Epithelial cell of prostate (primary cell): ENCODE measurements at regions not wholly inside any gene's neighbourhood (a gene's known extent, or its start where the extent isn't known, plus 50 kb on each side); places are given as distances from the start of the nearest gene placed in this dataset.
"Not testable (repeated sequence)": the region's sequence is repeated elsewhere in the genome, so short reads cannot be mapped to it uniquely, and the experiment has no call there.

Experiments
- DNase-seq: peaks from one replicate; pipeline ENCODE4 v3.0.0-alpha.2; 2011; ENCODE audit warnings: low read depth, low spot score
- H3K27ac ChIP-seq: fragments of 450-650 bp; 2 replicates; pipeline ENCODE4 v1.5.1; 2017; ENCODE audit warnings: mild to moderate bottlenecking

DNA sequence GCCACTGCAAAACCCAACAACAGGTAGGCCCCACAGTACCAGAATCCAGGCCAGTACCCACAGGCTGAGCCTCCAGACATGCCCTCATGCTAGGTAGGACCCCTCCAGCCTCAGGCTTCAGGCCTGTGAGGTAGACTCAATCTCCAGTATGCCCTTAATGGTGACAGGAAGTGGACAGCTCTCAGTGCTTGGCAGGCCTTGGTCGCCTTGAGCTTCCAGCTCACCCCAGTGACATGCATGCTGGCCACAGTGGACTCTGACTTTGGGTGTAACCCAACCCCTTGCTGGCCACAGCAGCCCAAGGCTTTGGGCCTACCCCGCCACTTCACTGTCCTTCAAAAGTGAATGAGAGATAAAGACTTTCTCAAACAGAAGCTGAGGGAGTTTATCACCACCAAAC lies 324.2 kb downstream of the ANTXR2 start:
- H3K27ac ChIP-seq = no peak overlapping the region
- no peak for DNase-seq

DNA sequence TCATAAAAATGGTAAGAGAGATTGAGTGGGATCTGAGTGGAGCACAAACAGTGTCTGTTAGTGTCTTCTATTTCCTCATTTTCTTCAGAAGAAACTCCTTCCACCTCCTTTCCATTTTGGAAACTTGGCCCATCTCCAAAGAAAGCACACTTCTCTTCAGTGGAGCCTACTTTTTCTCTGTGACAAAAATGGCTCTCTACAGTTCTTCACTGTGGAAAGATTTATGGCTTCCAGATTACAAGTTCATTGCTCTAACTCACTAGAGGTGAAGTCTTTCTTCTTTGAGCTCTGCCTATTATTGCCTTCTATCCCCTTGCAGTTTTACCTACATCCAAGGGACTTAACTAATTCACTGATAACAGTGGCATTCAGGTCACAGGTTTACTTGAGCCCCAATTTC lies 325.8 kb downstream of the ANTXR2 start:
- no peak overlapping the region for H3K27ac ChIP-seq
- DNase-seq = no peak

DNA sequence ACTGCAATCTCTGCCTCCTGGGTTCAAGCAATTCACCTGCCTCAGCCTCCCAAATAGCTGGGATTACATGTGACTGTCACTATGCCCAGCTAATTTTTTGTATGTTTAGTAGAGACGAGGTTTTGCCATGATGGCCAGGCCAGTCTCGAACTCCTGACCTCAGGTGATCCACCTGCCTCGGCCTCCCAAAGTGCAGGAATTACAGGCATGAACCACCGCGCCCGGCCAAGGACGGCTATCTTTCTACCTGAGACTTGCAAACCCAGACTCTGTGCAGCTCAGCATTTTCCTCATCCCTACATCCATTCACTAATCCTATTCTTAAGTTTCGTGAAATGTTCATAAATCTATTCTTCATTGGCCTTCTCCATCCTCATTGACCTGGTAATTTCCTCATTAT lies 330.0 kb downstream of the ANTXR2 start:
- no peak for DNase-seq

DNA sequence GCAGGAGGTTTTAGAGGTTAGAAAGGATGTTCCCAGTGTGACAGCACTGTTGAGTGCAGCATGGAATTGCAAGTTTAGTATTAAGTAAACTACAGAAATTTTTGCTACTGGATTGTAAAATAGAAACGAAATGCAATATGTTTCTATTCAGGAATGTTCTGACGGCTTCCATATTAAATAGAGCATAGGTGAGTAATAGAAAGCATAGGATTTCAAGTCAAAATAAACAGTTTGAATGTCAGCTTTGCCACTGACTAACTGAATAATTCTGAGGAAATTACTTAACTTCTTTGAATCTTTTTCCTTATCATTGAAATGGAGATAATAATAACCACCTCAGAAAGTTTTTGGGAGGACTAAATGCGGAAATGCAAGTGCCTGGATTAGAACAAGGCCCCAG lies 331.9 kb upstream of the GK2 start:
- no peak for DNase-seq
- H3K27ac ChIP-seq = no peak overlapping the region

More for the DNA sequence above, 330.0 kb downstream of the ANTXR2 start:
- H3K27ac ChIP-seq = no peak overlapping the region

DNA sequence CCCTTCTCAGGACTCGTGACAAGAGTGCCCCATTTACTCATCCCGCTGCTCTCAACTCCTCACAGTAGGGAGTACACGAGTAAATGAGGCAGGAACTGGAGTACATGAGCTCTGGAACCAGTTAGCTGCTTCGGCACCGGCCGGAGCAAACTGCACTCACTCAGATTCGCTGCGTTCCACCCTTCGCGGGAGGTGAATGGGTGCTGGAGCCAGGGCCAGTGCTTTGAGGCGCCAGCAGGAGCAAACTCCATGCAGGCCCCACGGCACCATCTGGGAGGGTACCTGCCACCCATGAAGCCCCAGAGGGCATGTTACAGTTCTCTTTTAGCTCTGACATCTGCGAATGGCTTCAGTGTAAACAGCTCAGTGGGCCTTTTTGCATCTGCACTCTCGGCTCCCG lies 315.5 kb upstream of the GK2 start:
- H3K27ac ChIP-seq = no peak overlapping the region
- DNase-seq = no peak

DNA sequence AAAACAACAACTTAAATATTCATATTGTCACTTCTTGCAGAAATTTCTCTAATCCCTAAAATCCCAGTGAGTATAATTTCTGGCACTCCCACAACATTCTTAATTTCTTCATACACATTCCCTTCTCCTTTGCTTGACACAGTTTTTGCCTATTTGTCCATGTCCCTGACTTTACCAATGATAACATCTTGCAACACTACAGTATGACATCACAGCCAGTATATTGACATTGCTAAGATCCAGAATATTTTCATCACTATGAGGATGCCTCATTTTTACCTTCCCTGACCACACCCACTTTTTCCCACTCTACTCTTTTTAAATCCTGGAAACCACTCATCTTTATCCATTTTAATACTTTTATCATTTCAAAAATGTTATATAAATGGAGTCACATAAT lies 292.3 kb upstream of the GK2 start:
- H3K27ac ChIP-seq = no peak overlapping the region
- DNase-seq = no peak

DNA sequence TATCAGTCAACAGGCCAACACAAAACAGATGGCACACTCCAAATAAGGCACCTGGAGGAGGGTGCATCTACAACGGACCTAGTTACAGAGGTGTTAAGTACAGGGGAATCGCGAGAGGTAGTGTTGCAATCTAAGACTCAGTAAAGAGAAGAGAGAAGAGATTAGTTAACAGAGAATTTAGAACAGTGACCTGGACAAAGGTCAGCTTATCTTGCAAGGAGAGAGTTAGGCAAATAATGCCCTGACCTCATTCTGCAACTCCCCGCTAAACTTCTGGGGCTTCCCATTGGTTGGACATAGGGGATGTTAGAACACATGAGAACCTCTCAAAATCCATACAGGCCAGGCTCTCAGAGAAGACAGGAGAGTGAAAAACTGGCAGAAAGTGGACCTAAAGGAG lies 289.4 kb upstream of the GK2 start:
- H3K27ac ChIP-seq = no peak overlapping the region

DNA sequence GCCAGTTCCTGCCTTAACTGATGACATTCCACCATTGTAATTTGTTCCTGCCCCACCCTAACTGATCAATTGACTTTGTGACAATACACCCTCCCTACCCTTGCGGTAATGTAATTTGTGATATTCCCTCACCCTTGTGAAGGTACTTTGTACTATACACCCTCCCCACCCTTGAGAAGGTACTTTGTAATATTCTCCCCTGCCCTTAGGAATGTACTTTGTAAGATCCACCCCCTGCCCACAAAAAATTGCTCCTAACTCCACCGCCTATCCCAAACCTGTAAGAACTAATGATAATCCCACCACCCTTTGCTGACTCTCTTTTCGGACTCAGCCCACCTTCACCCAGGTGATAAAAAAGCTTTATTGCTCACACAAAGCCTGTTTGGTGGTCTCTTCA lies 288.5 kb upstream of the GK2 start:
- not testable (repeated sequence) for DNase-seq, H3K27ac ChIP-seq

More for the DNA sequence above, 289.4 kb upstream of the GK2 start:
- DNase-seq = no peak

DNA sequence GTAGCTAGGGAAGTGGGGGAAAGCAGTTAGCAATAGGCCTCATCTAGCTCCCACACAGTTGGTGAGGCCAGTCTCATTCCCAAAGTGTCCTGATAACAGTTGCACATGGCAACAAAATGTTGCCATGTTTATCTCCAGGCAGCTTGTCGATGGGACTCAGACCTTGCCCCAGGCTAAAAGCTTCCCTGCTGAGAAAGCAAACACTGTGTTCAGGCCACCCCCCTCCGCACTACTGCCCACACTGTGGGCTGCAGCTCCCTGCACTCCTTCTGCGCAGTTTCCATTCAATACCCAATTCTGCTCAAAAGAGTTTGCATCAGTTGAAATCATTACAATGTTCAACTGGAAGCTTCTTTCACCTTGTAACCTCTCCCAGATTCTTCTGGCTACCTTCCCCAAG lies 287.8 kb upstream of the GK2 start:
- H3K27ac ChIP-seq = no peak overlapping the region
- no peak for DNase-seq

DNA sequence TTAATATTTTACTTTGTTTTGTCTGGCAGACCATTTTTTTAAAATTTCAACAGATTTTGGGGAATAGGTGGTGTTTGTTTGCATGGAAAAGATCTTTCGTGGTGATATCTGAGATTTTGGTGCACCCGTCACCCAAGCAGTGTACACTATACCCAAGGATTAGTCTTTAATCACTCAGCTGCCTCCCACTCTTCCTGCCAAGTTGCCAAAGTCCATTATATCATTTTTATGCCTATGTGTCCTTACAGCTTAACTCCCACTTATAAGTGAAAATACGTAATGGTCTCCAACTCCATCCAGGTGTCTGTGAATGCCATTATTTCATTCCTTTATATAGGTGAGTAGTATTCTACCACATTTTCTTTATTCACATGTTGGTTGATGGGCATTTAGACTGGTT lies 281.7 kb upstream of the GK2 start:
- no peak for DNase-seq
- H3K27ac ChIP-seq = no peak overlapping the region

DNA sequence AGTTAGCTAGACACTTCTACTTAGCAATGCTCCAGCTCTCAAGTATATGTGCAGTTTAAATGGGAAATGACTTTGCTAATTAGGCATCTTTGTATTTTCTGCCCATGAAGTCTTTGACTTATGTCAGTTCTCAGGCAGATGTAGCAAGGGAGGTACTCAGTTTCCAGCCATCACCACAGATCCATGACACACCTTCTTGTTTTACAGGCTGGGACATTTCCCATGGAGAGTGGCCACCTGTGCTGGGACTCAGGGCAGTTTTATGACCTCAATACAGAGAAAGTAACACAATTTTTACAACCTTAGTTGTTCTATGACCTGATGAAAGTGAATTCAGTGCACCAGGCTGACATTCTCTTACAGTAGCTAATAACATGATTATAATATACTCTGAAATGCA lies 280.7 kb upstream of the GK2 start:
- DNase-seq = no peak

DNA sequence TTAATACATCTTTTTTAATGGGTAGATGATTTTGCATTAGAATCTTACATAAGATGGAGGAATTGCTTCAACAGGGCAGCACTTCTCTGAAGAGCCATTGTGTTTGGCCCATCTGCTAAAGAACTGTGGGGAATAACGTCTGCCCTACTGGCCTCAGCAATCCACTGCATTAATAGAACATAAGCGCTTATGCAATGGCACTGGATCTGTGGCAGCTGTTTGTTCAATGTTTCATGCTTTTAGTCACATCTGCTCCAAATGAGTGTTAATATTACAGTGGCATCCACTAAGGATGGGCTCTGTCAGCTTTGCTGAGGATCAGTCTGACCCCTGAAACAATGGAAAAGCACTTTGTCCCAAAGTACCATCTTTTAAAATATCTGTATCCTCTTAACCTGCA lies 279.0 kb upstream of the GK2 start:
- DNase-seq = no peak
- H3K27ac ChIP-seq = no peak overlapping the region

More for the DNA sequence above, 280.7 kb upstream of the GK2 start:
- no peak overlapping the region for H3K27ac ChIP-seq

DNA sequence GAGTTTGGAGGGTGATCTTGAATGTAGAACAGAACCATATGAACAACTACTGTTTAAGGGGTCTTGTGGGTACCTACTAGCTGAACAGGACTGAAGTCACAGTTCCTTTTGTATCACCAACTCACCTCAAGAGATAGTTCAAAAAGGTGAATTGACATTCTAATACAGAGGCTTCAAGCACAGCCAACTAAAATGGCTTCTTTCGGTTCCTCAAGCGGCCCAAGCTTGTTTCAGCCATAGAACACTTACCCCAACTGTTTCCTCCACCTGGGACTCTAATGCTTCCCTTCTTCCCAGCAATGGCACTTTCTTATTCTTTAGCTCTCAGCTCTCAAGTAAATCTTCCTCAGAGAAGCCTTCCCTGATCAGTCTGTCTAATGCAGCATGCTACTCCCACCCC lies 277.5 kb upstream of the GK2 start:
- H3K27ac ChIP-seq = no peak overlapping the region

DNA sequence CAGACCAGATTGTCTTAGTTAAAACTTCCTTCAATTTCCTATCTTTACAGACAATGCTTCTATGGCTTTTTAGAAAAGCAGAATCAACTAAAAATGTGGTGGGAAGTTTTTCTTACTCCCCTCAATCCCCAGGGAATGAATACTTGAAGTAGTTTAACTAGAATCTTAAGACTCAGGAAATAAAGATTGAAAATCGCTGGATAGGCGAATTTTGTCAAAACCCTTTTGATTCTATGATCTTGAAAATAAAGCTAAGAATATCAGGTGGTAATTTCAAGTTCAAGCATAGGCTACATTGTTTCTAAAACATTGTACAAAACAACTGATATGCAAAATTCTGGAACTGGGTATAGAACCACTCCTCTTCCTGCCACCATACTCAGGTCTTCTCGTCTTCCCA lies 276.5 kb upstream of the GK2 start:
- H3K27ac ChIP-seq = no peak overlapping the region
- no peak for DNase-seq

More for the DNA sequence above, 277.5 kb upstream of the GK2 start:
- DNase-seq = no peak

DNA sequence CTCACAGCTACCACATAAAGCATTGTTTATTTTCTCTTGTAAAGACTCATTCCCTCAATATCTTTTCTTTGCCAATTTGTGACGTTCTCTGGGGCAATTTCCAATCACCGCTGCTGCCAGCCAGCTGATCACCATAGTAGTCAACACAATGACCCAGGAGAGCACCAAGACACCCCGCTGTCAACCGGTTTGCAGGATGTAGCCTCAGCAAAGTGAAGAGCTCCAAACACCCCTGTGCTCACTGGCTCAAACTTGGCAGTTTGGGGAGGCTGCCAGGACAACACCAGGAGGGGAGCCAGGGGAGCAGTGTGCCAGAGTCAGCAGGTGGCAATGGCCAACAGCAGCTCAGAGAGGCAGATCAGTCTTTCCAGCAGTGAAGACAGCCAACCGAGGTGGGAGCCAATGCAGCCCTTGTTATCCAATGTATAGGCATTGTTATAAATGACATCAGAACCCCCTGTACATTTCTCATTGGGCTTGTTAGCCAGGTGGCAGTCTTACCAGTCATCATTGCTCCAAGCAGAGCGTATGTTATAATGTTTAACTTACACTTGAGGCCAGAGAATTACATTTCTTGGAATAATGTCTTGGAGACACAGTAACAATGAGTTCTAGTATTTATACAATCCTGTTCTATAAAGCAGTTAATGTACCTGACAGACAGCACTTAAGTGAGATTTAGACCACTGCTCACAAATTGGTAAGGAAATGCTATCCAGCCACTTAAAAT lies 274.9 kb upstream of the GK2 start:
- no peak overlapping the region for H3K27ac ChIP-seq
- DNase-seq = no peak

DNA sequence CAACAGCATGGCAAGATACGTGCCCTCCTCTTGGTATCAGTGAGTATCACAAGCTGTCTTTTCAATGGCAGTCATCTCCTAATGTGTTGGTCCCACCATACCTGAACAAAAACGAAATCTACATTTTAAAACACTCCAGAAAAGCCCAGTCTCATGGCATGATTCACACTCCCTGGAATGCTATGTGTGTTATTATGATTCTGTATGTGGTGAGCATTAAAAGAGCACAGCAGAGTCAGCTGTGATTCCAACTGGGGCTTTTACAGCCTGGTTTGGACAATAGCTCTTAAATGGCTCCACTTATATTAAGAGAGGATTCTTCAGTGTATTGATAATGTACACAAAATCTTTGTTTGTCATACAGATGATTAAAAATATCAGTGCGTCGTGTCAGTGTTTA lies 274.1 kb upstream of the GK2 start:
- H3K27ac ChIP-seq = no peak overlapping the region
- DNase-seq = no peak

DNA sequence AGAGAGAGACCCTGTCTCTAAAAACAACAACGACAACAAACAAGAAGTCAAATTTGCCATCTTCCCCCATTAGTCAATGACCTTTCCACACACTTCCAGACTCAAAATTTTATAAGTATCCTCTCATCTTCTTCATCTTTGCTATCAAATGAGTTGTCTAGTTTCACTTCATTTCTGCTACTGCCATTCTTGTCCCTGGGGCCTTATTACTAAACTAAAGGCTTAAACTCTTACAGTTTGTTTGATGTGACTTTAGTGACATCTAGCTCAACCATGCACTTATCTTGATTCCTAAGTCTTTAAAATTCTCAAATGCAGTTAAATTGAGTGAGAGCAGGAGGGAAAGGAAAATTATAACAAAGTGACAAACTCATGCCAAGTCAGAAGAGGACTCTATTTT lies 271.8 kb upstream of the GK2 start:
- DNase-seq = no peak
- H3K27ac ChIP-seq = no peak overlapping the region

DNA sequence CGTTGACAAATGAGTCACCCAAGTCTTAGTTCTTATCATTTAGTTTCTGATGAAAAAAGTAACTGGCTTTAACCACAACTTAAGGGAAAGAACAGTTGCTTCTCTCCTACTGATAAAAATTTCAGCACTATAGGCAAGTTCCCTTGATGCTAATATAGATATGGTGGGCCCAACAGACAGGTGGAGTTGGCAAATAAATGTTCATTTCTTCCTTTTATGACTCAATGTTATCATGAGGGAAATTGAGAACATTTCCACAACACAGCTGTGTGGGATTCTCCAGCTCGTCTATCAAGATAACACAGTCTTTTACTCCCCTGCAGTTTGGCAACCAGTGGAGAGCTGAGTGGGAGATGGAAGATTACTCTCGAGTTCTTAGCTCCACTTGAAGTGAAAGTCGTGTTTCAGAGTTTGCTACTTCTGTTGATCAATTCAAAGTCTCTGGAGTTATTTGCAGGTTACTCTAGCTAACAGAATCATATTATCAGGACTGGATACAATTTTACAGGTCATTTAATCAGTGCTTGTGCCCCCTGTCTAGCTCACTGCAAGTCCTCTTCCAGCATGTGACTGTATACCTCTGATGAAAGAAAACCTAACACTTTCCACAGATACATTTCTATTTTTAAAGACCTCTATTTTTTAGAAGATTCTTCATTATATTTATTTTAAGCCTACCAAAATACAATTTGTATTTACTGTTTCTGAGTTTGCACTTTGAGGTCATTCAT lies 270.6 kb upstream of the GK2 start:
- no peak overlapping the region for H3K27ac ChIP-seq
- DNase-seq = no peak

DNA sequence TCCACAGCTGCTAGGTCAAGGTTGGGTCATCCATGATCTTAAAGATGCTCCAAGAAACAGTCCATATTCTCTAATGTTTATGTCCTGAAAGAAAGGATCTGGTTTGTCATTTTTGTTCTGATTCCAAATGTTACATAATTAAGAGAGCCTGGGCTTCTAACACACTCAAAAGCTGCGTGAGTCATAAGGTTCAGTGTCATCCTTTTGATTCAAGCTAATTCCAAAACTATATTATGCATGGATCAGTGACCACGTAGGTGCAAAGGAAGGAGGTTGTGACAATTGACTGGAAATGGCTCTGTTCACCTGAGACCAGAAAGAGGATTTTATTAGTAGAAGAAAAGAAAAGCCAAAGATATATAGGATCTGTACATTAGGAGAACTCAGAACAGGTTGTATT lies 268.7 kb upstream of the GK2 start:
- H3K27ac ChIP-seq = no peak overlapping the region
- DNase-seq = no peak

DNA sequence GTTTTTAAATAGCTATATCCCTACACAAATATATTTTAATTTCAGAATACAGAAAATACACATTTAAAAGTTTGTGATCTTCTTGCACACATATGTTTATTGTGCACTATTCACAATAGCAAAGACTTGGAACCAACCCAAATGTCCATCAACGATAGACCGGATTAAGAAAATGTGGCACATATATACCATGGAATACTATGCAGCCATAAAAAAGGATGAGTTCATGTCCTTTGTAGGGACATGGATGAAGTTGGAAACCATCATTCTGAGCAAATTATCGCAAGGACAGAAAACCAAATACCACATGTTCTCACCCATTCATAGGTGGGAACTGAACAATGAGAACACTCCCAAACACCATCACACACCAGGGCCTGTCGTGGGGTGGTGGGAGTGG lies 266.9 kb upstream of the GK2 start:
- H3K27ac ChIP-seq = not testable (repeated sequence)

DNA sequence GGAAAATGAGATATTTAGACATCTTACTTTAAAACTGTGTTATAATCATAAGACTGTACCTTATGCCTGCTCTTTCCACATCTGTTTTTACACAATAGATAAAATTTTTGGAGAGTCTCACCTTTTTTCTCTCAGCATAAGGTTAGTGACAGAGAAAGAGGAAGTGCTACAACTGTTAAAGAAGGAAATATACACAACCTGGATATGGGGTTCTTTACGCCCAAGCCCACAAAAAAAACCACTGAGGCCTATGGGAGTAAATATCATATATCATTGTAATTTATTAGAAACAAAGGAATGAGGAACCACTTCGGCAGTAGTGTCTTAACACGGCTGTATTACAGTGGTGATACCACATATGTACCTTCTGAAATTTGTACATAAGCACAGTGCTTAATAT lies 265.9 kb upstream of the GK2 start:
- no peak overlapping the region for H3K27ac ChIP-seq
- no peak for DNase-seq

More for the DNA sequence above, 266.9 kb upstream of the GK2 start:
- not testable (repeated sequence) for DNase-seq

DNA sequence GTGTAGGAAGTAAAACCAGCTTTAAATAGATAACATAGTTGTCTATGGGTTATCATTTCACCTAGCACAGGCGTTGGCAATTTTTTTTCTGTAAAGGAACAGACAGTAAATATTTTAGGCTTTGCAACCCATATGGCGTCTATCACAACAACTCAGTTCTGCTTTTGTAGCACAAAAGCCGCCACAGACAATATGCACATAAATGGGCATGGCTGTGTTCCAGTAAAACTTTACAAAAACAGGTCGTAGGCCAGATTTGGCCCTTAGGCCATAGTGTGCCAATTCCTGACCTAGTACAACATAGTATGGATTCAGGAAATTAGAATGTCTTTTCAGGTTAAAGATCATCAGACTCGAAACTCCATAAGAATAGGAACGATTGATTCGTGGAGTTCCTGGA lies 265.3 kb upstream of the GK2 start:
- no peak for DNase-seq
- H3K27ac ChIP-seq = no peak overlapping the region
